ENCODE measurements at regions not wholly inside any gene's neighbourhood (a gene's known extent, or its start where the extent isn't known, plus 50 kb on each side); places are given as distances from the start of the nearest gene placed in this dataset.

DNA sequence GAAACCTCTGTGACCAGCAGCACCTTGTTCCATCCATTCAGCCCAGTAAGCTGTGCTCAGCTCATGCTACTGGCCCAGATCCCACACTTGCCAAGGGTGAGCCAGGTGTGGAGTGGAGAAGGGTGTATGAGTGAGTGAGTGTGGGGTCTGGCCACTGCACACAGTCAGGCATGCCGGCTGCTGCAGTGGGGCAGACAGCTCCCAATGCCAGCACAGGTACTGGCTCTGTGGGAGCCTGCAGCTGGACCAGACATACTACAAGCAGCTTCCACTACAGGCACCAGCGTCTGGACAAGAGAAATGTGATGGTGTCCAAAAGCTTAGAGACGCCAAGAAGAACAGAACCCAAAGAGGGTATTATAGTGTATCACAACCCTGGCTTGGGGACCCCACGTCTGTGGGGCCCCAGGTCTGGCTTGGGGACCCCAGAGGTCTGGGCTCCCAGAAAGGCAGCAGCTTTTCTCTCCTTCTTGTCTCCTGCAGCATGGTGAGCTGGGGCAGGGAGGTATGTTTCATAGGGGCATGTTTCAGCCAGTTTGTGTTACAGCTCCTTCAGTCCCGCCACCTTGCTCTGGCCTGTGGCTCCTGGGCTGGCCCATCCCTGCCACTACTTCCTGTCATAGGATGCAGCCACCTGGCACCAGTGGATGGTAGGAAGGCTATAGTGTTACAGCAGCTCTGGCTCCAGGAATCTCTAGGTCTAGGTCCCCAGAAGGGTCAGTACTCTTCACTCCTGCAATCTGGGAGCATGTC is 152.4 kb upstream of the HSF2 start:
- Histone ChIP-seq H3K9me3 (ENCODE audit: low read depth) (no peaks in the 10 kb centered on the region), H3K4me2 (no peak overlapping the region), H3F3A (ENCODE audit: low read depth) (no peaks in the 10 kb centered on the region), H3K79me2 (ENCODE audit: low read depth) (no peaks in the 10 kb centered on the region), H3K9ac (no peak overlapping the region), H4K20me1 (ENCODE audit: low read depth) (no peaks in the 10 kb centered on the region), H3K36me3 (no peaks in the 10 kb centered on the region), H2AFZ (replicated peaks) (no peak overlapping the region), H3K27ac (no peak overlapping the region), H3K4me3 (no peak overlapping the region), H3K4me1 (no peaks in the 10 kb centered on the region), H3K27me3 (no peaks in the 10 kb centered on the region)
- Mint-ChIP-seq H3K4me1 (no peaks in the 10 kb centered on the region), H3K4me3 (no peak overlapping the region), H3K36me3 (no peaks in the 10 kb centered on the region), H3K27me3 (ENCODE audit: insufficient read depth, low read depth) (no peaks in the 10 kb centered on the region), H3K27ac (no peak overlapping the region), H3K9me3 (peaks cover 10% of the 10 kb centered on the region)
- TF ChIP-seq, protein P1, sequence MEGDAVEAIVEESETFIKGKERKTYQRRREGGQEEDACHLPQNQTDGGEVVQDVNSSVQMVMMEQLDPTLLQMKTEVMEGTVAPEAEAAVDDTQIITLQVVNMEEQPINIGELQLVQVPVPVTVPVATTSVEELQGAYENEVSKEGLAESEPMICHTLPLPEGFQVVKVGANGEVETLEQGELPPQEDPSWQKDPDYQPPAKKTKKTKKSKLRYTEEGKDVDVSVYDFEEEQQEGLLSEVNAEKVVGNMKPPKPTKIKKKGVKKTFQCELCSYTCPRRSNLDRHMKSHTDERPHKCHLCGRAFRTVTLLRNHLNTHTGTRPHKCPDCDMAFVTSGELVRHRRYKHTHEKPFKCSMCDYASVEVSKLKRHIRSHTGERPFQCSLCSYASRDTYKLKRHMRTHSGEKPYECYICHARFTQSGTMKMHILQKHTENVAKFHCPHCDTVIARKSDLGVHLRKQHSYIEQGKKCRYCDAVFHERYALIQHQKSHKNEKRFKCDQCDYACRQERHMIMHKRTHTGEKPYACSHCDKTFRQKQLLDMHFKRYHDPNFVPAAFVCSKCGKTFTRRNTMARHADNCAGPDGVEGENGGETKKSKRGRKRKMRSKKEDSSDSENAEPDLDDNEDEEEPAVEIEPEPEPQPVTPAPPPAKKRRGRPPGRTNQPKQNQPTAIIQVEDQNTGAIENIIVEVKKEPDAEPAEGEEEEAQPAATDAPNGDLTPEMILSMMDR (IDR thresholded peaks at IDR 0.05), result no peak
- TF ChIP-seq EZH2 (IDR thresholded peaks at IDR 0.05) (no peak), EZH2phosphoT487 (IDR thresholded peaks at IDR 0.05) (no peak)
- DNase-seq (ENCODE audit: low spot score), result no peak

DNA sequence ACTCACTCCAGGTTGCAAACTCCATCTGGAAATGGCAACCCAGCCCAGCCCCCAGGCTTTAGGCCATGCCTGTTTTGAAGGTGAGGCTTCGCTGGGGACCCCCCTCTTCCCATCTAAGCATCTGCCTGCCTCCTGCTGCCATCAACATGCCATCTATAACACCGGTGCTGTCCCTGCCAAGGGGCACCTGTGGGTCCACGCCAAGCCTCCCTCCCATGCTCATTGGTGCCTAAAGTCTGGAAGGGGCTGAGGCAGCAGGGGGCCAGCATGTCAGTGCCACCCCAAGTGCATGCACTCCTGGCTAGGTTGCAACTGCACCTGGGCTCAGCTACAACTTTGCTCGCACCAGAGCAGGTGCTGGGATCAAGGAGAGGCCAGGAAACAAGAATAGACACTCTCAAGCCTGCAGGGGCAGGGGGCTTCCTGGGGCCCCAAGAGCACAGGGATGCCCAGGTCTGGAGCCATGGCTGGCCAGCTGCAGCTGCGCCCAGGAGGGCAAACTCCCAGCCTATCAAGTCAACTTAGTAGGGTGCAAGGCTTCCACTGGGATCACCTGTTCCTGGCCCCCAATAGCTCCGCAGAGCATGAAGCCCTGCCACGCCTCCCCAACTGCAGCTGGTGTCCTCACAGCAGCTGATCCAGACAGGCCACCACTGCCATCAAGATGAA is 151.3 kb upstream of the HSF2 start:
- Histone ChIP-seq H3K9me3 (ENCODE audit: low read depth) (no peaks in the 10 kb centered on the region), H3K9ac (no peak overlapping the region), H4K20me1 (ENCODE audit: low read depth) (no peaks in the 10 kb centered on the region), H3K27me3 (no peaks in the 10 kb centered on the region), H3K4me3 (no peak overlapping the region), H3K36me3 (no peaks in the 10 kb centered on the region), H3F3A (ENCODE audit: low read depth) (no peaks in the 10 kb centered on the region), H3K27ac (no peak overlapping the region), H2AFZ (replicated peaks) (no peak overlapping the region), H3K4me2 (no peak overlapping the region), H3K79me2 (ENCODE audit: low read depth) (no peaks in the 10 kb centered on the region), H3K4me1 (no peaks in the 10 kb centered on the region)
- no peak for DNase-seq (ENCODE audit: low spot score)
- Mint-ChIP-seq H3K36me3 (no peaks in the 10 kb centered on the region), H3K9me3 (peaks cover 7% of the 10 kb centered on the region), H3K4me1 (no peaks in the 10 kb centered on the region), H3K27me3 (ENCODE audit: insufficient read depth, low read depth) (no peaks in the 10 kb centered on the region), H3K4me3 (no peak overlapping the region), H3K27ac (no peak overlapping the region)
- TF ChIP-seq, protein P1 (IDR thresholded peaks at IDR 0.05), result no peak
- TF ChIP-seq EZH2 (IDR thresholded peaks at IDR 0.05) (no peak), EZH2phosphoT487 (IDR thresholded peaks at IDR 0.05) (no peak)

- Mint-ChIP-seq H3K9me3 (peaks cover under 1% of the 10 kb centered on the region), H3K27me3 (ENCODE audit: insufficient read depth, low read depth) (no peaks in the 10 kb centered on the region), H3K4me1 (no peaks in the 10 kb centered on the region), H3K36me3 (no peaks in the 10 kb centered on the region), H3K4me3 (no peak overlapping the region), H3K27ac (no peak overlapping the region)
- no peaks in the 10 kb centered on the region for H3K9me3 ChIP-seq (ENCODE audit: low read depth)
- H3K4me3 ChIP-seq, result no peak overlapping the region
- H3K27ac ChIP-seq, result no peak overlapping the region
- H2AFZ ChIP-seq (replicated peaks), result no peak overlapping the region
- no peak overlapping the region for H3K9ac ChIP-seq
- DNase-seq (ENCODE audit: low spot score), result no peak
- H3K79me2 ChIP-seq (ENCODE audit: low read depth), result no peaks in the 10 kb centered on the region
- TF ChIP-seq EZH2 (IDR thresholded peaks at IDR 0.05), result no peak
- TF ChIP-seq, protein P1 (IDR thresholded peaks at IDR 0.05), result no peak
- TF ChIP-seq EZH2phosphoT487 (IDR thresholded peaks at IDR 0.05), result no peak
- no peaks in the 10 kb centered on the region for H3K36me3 ChIP-seq
- no peaks in the 10 kb centered on the region for H4K20me1 ChIP-seq (ENCODE audit: low read depth)
- H3F3A ChIP-seq (ENCODE audit: low read depth), result no peaks in the 10 kb centered on the region
- no peaks in the 10 kb centered on the region for H3K4me1 ChIP-seq
- H3K4me2 ChIP-seq, result no peak overlapping the region
- H3K27me3 ChIP-seq, result no peaks in the 10 kb centered on the region
Measured at GRCh38 chr6:122248844-122249243, 150.6 kb upstream of the HSF2 start.

Measured in neural progenitor cell (in vitro differentiated cells).